ENCODE measurements at regions not wholly inside any gene's neighbourhood (a gene's known extent, or its start where the extent isn't known, plus 50 kb on each side); places are given as distances from the start of the nearest gene placed in this dataset.
A peak's percentile ranks its signal among the peaks of the same experiment; 100 is the strongest.

- intact Hi-C loops (cut with DNase I): loop anchor here in 1 of 10 donors (10.0 kb wide), 1 partner anchor 276 kb away; no protein-coding TSS in a partner anchor
- 83 to 92% (median 89%) methylated on average over 2 of the region's 2 CpGs for WGBS, 4 donors
Measured at GRCh38 chr13:22178878-22179277, 508.0 kb downstream of the FGF9 start.

GRCh38 chr13:22187329-22187728, 516.5 kb downstream of the FGF9 start:
- TF ChIP-seq CTCF (IDR thresholded peaks at IDR 0.05) (no peak), POLR2A (IDR thresholded peaks at IDR 0.05) (no peak)
- H3K27ac ChIP-seq: no peak overlapping the region
- no peaks in the 10 kb centered on the region for H3K36me3 ChIP-seq
- DNase-seq (no peak), ATAC-seq (no peak)
- intact Hi-C loops (cut with DNase I): no loop called here
- no peak overlapping the region for H3K4me3 ChIP-seq
- H3K4me1 ChIP-seq: peaks cover 0 to 10% (median 0%) of the 10 kb centered on the region in 12 donors
- 77 to 82% (median 78%) methylated on average over 2 of the region's 2 CpGs for WGBS, 4 donors
- H3K27me3 ChIP-seq: no peaks in the 10 kb centered on the region
- no peaks in the 10 kb centered on the region for H3K9me3 ChIP-seq

More at GRCh38 chr13:22178878-22179277, 508.0 kb downstream of the FGF9 start:
- TF ChIP-seq POLR2A (IDR thresholded peaks at IDR 0.05) (no peak), CTCF (IDR thresholded peaks at IDR 0.05) (no peak)
- H3K4me3 ChIP-seq: no peak overlapping the region
- DNase-seq (no peak), ATAC-seq (no peak)
- no peaks in the 10 kb centered on the region for H3K36me3 ChIP-seq
- H3K9me3 ChIP-seq: peaks cover 0 to 5% (median 0%) of the 10 kb centered on the region in 12 donors
- no peak overlapping the region for H3K27ac ChIP-seq
- no peaks in the 10 kb centered on the region for H3K4me1 ChIP-seq
- H3K27me3 ChIP-seq: no peaks in the 10 kb centered on the region

- no peaks in the 10 kb centered on the region for H3K27me3 ChIP-seq
Measured at GRCh38 chr13:22189176-22190048, 518.5 kb downstream of the FGF9 start.

More at GRCh38 chr13:22189176-22190048, 518.5 kb downstream of the FGF9 start:
- ATAC-seq: peak in 1 of 4 donors; percentile 29
- H3K36me3 ChIP-seq: no peaks in the 10 kb centered on the region
- H3K27ac ChIP-seq: no peak overlapping the region
- no peak for TF ChIP-seq CTCF (IDR thresholded peaks at IDR 0.05)
- TF ChIP-seq POLR2A (IDR thresholded peaks at IDR 0.05): no peak
- H3K4me3 ChIP-seq: no peak overlapping the region
- WGBS, 4 donors: 76 to 86% (median 82%) methylated on average over 8 of the region's 8 CpGs
- no peaks in the 10 kb centered on the region for H3K9me3 ChIP-seq
- peaks cover 0 to 10% (median 1%) of the 10 kb centered on the region in 12 donors for H3K4me1 ChIP-seq
- no peak for DNase-seq
- intact Hi-C loops (cut with DNase I): loop anchor here in 2 of 10 donors (10.0 kb wide), 2 partner anchors 255 to 515 kb away; partner anchors contain the start of gene FGF9 (in 1 of the 2)
